Heart left ventricle (tissue), 13 donors: ENCODE measurements at regions not wholly inside any gene's neighbourhood (a gene's known extent, or its start where the extent isn't known, plus 50 kb on each side); places are given as distances from the start of the nearest gene placed in this dataset.

Experiments used
- CTCF ChIP-seq, 12 donors: fragments of 200-600 bp; sonication (generic) in 4 of 12; IDR thresholded peaks; one replicate each; pipeline versions ENCODE4 v1.5.0 to v1.8.0; 2018 to 2022; ENCODE audit warnings: antibody characterized with exemption in 12 of 12, mild to moderate bottlenecking in 5 of 12
- POLR2A ChIP-seq, 2 donors: fragments of 450-650 bp; IDR thresholded peaks; one replicate each; pipeline ENCODE4 v1.6.1; 2017; ENCODE audit warnings: antibody characterized with exemption in 2 of 2, mild to moderate bottlenecking in 2 of 2, moderate library complexity in 2 of 2
- donor health status: ischemic (EF 13 %, LVEDD 7.1; RV severe dilation, severe dysfunction).
- donor health status: DM: no; HTN: yes; CAD: no.
- donor health status: DM: no; HTN: no; CAD: no.
- donor health status: ischemic (EF 25% LVEDD 6.9; RV normal size, moderate dysfunction).
- donor health status: ischemic (EF 25% LVEDD 5.7; RV mildly dilated, moderate dysfunction).
- donor health status: ischemic (EF 35%, LVEDD 5.7; RV mildly dilated, moderate dysfunction).
- donor health status: nonischemic (EF 11% LVEDD 7.7; RV severe dilation, severe dysfunction).
- donor health status: DM: yes; HTN: yes; CAD: no.
- donor health status: PGD.
- donor health status: ischemic (EF 29% LVEDD 5.4; RV normal size, mild dysfunction).
- donor health status: nonischemic (EF 23%, LVEDD 6.1; RV moderate dilation, normal function).

GRCh38 chrX:69305333-69306062 lies 140.2 kb upstream of the PJA1 start:
- TF ChIP-seq CTCF (IDR thresholded peaks at IDR 0.05) (no peak), POLR2A (IDR thresholded peaks at IDR 0.05) (no peak)
